ENCODE measurements at regions not wholly inside any gene's neighbourhood (a gene's known extent, or its start where the extent isn't known, plus 50 kb on each side); places are given as distances from the start of the nearest gene placed in this dataset.

DNA sequence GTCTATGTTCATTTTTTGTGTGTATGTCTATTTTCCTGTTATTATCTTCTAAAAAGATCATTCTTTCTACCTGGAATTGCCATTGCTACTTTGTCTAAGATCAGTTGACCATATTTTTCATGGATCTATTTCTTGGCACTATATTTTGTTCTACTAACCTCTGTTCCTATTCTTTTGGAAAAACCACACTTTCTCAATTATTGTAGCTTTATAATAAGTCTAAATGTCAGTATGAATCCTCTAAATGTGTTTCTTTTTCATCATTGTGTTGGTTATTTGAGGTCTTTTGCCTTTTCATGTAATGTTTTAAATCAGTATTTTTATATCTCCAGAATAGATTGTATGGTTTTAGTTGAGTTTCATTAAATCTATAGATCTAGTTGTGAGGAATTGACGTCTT, 798.3 kb downstream of the FAT4 start:
- TF ChIP-seq, protein P1, sequence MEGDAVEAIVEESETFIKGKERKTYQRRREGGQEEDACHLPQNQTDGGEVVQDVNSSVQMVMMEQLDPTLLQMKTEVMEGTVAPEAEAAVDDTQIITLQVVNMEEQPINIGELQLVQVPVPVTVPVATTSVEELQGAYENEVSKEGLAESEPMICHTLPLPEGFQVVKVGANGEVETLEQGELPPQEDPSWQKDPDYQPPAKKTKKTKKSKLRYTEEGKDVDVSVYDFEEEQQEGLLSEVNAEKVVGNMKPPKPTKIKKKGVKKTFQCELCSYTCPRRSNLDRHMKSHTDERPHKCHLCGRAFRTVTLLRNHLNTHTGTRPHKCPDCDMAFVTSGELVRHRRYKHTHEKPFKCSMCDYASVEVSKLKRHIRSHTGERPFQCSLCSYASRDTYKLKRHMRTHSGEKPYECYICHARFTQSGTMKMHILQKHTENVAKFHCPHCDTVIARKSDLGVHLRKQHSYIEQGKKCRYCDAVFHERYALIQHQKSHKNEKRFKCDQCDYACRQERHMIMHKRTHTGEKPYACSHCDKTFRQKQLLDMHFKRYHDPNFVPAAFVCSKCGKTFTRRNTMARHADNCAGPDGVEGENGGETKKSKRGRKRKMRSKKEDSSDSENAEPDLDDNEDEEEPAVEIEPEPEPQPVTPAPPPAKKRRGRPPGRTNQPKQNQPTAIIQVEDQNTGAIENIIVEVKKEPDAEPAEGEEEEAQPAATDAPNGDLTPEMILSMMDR (IDR thresholded peaks at IDR 0.05; ENCODE audit: extremely low read depth in 1 of 2, insufficient read depth in 1 of 2, low read depth in 1 of 2, low read length in 2 of 2) = no peak
- no peak for TF ChIP-seq FOS (IDR thresholded peaks at IDR 0.05; ENCODE audit: borderline replicate concordance, insufficient read depth, low read length)
- TF ChIP-seq POLR2AphosphoS5 (IDR thresholded peaks at IDR 0.05; ENCODE audit: insufficient read depth, low read depth, low read length) = no peak
- no peak for TF ChIP-seq JUN (IDR thresholded peaks at IDR 0.05; ENCODE audit: borderline replicate concordance, insufficient read depth, insufficient read length, low read depth)
- TF ChIP-seq MAX (IDR thresholded peaks at IDR 0.05; ENCODE audit: insufficient read depth, insufficient read length) = no peak
- no peak for TF ChIP-seq POLR2A (IDR thresholded peaks at IDR 0.05; ENCODE audit: low read depth, low read length)
- no peak for TF ChIP-seq GATA2 (IDR thresholded peaks at IDR 0.05; ENCODE audit: insufficient read depth, insufficient read length, low read depth, low read length)
